ENCODE measurements at regions not wholly inside any gene's neighbourhood (a gene's known extent, or its start where the extent isn't known, plus 50 kb on each side); places are given as distances from the start of the nearest gene placed in this dataset.

DNA sequence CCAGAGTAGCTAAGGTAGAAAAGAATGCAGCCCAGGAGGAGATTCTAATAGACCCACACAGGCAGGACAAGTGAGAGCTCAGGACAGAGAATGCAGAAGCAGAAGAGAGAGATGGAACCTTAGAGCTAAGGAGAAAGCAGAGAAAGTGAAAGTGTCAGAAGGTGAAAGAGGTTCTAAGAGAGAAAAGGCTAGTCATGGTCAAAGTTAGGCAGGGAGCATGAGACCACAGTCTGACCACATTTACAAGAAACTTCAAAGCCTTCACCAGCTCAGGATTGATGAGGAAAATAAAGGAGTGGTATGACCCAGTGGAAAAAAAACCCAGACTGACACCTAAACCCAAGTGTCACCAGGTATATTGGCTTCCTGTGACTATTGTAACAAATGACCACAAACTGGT is 131.8 kb upstream of the WDR11 start:
- H3K27me3 ChIP-seq = no peaks in the 10 kb centered on the region
- in situ Hi-C loops (cut with MboI; ENCODE audit: low sequenced_read_pairs in 4 of 4) (no loop called here), intact Hi-C loops (cut with DNase I; ENCODE audit: low total_unique reads) (no loop called here)
- TF ChIP-seq CTCF (IDR thresholded peaks at IDR 0.05 in 4 of 5, conservative IDR thresholded peaks at IDR 0.05 in 1 of 5) = no peak
- TF ChIP-seq POLR2A (IDR thresholded peaks at IDR 0.05) = no peak
- no peak overlapping the region for H3K27ac ChIP-seq
- no peaks in the 10 kb centered on the region for H3K4me1 ChIP-seq
- no peak for DNase-seq
- no peaks in the 10 kb centered on the region for H3K36me3 ChIP-seq
- H3K9me3 ChIP-seq = no peaks in the 10 kb centered on the region
- no peak overlapping the region for H3K4me3 ChIP-seq
- no peak for ATAC-seq

GRCh38 chr10:120727001-120727400 is 124.2 kb upstream of the WDR11 start:
- Histone ChIP-seq H3K36me3 (no peaks in the 10 kb centered on the region), H3K4me3 (no peak overlapping the region), H3K4me1 (no peaks in the 10 kb centered on the region), H3K27me3 (no peaks in the 10 kb centered on the region), H3K9me3 (no peaks in the 10 kb centered on the region), H3K27ac (no peak overlapping the region)
- in situ Hi-C loops (cut with MboI; ENCODE audit: low sequenced_read_pairs in 4 of 4) = no loop called here
- TF ChIP-seq POLR2A (IDR thresholded peaks at IDR 0.05) (no peak), CTCF (IDR thresholded peaks at IDR 0.05 in 4 of 5, conservative IDR thresholded peaks at IDR 0.05 in 1 of 5) (no peak)
- no peak for DNase-seq
- no peak for ATAC-seq
- intact Hi-C loops (cut with DNase I; ENCODE audit: low total_unique reads) = no loop called here

DNA sequence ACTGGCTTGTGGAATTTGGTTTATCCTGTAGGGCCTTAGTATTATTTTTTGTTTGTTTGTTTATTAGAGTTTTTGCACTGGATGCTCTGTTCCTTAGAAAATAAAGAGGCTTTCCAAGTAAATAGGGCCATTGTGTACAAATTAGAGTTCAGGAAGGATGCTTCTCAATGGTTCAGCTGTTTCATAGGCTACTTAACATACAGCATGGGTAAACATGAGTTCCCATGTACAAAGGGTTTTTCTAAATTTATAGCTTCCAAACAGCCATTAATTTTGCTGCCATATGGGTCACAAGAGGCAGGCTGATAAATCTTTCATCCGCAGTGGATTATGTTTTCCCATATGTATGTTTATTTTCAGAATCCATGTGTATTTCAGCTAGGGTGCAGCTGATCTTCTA is 121.6 kb upstream of the WDR11 start:
- Histone ChIP-seq H3K27me3 (no peaks in the 10 kb centered on the region), H3K4me3 (no peak overlapping the region), H3K27ac (no peak overlapping the region), H3K36me3 (no peaks in the 10 kb centered on the region), H3K9me3 (no peaks in the 10 kb centered on the region), H3K4me1 (no peaks in the 10 kb centered on the region)
- no peak for ATAC-seq
- intact Hi-C loops (cut with DNase I; ENCODE audit: low total_unique reads) = no loop called here
- DNase-seq = no peak
- in situ Hi-C loops (cut with MboI; ENCODE audit: low sequenced_read_pairs in 4 of 4) = no loop called here
- TF ChIP-seq CTCF (IDR thresholded peaks at IDR 0.05 in 4 of 5, conservative IDR thresholded peaks at IDR 0.05 in 1 of 5) = no peak
- no peak for TF ChIP-seq POLR2A (IDR thresholded peaks at IDR 0.05)

- H3K27me3 ChIP-seq = no peaks in the 10 kb centered on the region
- H3K27ac ChIP-seq = no peak overlapping the region
- no peak overlapping the region for H3K4me3 ChIP-seq
- no peaks in the 10 kb centered on the region for H3K36me3 ChIP-seq
- in situ Hi-C loops (cut with MboI; ENCODE audit: low sequenced_read_pairs in 4 of 4) (no loop called here), intact Hi-C loops (cut with DNase I; ENCODE audit: low total_unique reads) (no loop called here)
- ATAC-seq (no peak), DNase-seq (no peak)
- no peaks in the 10 kb centered on the region for H3K4me1 ChIP-seq
- TF ChIP-seq CTCF (IDR thresholded peaks at IDR 0.05 in 4 of 5, conservative IDR thresholded peaks at IDR 0.05 in 1 of 5) (no peak), POLR2A (IDR thresholded peaks at IDR 0.05) (no peak)
- H3K9me3 ChIP-seq = no peaks in the 10 kb centered on the region
Observed at GRCh38 chr10:120732067-120732466, 119.1 kb upstream of the WDR11 start.

GRCh38 chr10:120732643-120733313 is 118.4 kb upstream of the WDR11 start:
- ATAC-seq (no peak), DNase-seq (no peak)
- Histone ChIP-seq H3K4me3 (no peak overlapping the region), H3K27ac (no peak overlapping the region), H3K36me3 (no peaks in the 10 kb centered on the region), H3K27me3 (no peaks in the 10 kb centered on the region), H3K9me3 (no peaks in the 10 kb centered on the region), H3K4me1 (no peaks in the 10 kb centered on the region)
- TF ChIP-seq CTCF (IDR thresholded peaks at IDR 0.05 in 4 of 5, conservative IDR thresholded peaks at IDR 0.05 in 1 of 5) (no peak), POLR2A (IDR thresholded peaks at IDR 0.05) (no peak)
- intact Hi-C loops (cut with DNase I; ENCODE audit: low total_unique reads) (no loop called here), in situ Hi-C loops (cut with MboI; ENCODE audit: low sequenced_read_pairs in 4 of 4) (no loop called here)

Data from gastrocnemius medialis (tissue), 4 donors.